Upper lobe of left lung (tissue), 4 donors: ENCODE measurements at regions not wholly inside any gene's neighbourhood (a gene's known extent, or its start where the extent isn't known, plus 50 kb on each side); places are given as distances from the start of the nearest gene placed in this dataset.
"Not testable (repeated sequence)": the region's sequence is repeated elsewhere in the genome, so short reads cannot be mapped to it uniquely, and the experiment has no call there.

Experiments used
- POLR2A ChIP-seq, 4 donors: fragments of 450-650 bp; IDR thresholded peaks; one replicate each; pipeline ENCODE4 v1.5.1; 2016 to 2017; ENCODE audit warnings: antibody characterized with exemption in 4 of 4, mild to moderate bottlenecking in 2 of 4
- POLR2AphosphoS5 ChIP-seq, 2 donors: sonication (generic); formaldehyde crosslinking; IDR thresholded peaks; one replicate each; pipeline ENCODE4 v1.5.1; 2017; ENCODE audit warnings: antibody characterized with exemption in 2 of 2
- TF ChIP-seq, protein P1 (sequence below), 6 experiments: fragments of 450-650 bp in 4 of 6; fragments of 200-600 bp in 2 of 6; sonication (generic) in 2 of 6; IDR thresholded peaks; one replicate each; pipeline ENCODE4 v1.5.1; 2016 to 2019; ENCODE audit warnings: antibody characterized with exemption in 6 of 6

DNA sequence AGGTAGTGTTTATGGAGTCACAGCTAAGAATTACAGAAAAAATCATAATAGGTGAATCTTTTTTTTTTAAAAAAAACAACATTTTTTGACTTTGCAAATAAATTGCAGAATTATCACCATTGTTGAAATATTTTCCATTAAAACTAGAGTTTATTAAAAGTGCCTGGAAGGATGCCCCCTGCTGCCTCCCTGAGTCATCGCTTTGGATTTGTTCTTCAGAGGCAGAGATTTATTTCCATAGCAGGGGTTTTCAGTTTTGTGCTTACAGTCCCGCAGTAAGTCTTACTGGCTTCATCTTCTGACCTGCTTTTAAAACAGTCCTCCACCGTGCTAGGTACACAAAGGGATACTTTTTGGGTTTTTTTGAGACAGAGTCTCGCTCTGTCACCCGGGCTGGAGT is 244.9 kb upstream of the PLGLB2 start:
- TF ChIP-seq, protein P1, sequence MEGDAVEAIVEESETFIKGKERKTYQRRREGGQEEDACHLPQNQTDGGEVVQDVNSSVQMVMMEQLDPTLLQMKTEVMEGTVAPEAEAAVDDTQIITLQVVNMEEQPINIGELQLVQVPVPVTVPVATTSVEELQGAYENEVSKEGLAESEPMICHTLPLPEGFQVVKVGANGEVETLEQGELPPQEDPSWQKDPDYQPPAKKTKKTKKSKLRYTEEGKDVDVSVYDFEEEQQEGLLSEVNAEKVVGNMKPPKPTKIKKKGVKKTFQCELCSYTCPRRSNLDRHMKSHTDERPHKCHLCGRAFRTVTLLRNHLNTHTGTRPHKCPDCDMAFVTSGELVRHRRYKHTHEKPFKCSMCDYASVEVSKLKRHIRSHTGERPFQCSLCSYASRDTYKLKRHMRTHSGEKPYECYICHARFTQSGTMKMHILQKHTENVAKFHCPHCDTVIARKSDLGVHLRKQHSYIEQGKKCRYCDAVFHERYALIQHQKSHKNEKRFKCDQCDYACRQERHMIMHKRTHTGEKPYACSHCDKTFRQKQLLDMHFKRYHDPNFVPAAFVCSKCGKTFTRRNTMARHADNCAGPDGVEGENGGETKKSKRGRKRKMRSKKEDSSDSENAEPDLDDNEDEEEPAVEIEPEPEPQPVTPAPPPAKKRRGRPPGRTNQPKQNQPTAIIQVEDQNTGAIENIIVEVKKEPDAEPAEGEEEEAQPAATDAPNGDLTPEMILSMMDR (IDR thresholded peaks at IDR 0.05) = not testable (repeated sequence)
- TF ChIP-seq POLR2AphosphoS5, POLR2A (IDR thresholded peaks at IDR 0.05): not testable (repeated sequence)
